ENCODE measurements at regions not wholly inside any gene's neighbourhood (a gene's known extent, or its start where the extent isn't known, plus 50 kb on each side); places are given as distances from the start of the nearest gene placed in this dataset.

- no peak for TF ChIP-seq CTCF (IDR thresholded peaks at IDR 0.05)
- no peak for TF ChIP-seq POLR2A (IDR thresholded peaks at IDR 0.05)
Observed at GRCh38 chr18:34511879-34512278, 198.2 kb upstream of the DTNA start.
